ENCODE measurements at regions not wholly inside any gene's neighbourhood (a gene's known extent, or its start where the extent isn't known, plus 50 kb on each side); places are given as distances from the start of the nearest gene placed in this dataset.

- H3K79me1 ChIP-seq (ENCODE audit: low read length), result no peaks in the 10 kb centered on the region
- no peak overlapping the region for H3K4me2 ChIP-seq (ENCODE audit: low read length)
- H3K4me3 ChIP-seq (ENCODE audit: low read depth, low read length), result no peak overlapping the region
- no CpG with 5 or more reads among the region's 2 CpGs for WGBS (ENCODE audit: extremely low coverage, insufficient coverage, insufficient read length)
- H3K14ac ChIP-seq (ENCODE audit: low read length), result no peak overlapping the region
- H4K91ac ChIP-seq (ENCODE audit: low read depth, low read length), result no peak overlapping the region
- H3K27me3 ChIP-seq (ENCODE audit: insufficient read depth, low read length), result no peaks in the 10 kb centered on the region
- no peaks in the 10 kb centered on the region for H3K9me3 ChIP-seq (ENCODE audit: insufficient read depth, low read depth, low read length)
- H2AFZ ChIP-seq (ENCODE audit: insufficient read depth, low read length, poor library complexity), result no peak overlapping the region
- H2AK5ac ChIP-seq (ENCODE audit: low read length), result peak overlapping the region; percentile 46
- no peak overlapping the region for H3K9ac ChIP-seq (ENCODE audit: low read length)
- no peak overlapping the region for H3K18ac ChIP-seq (ENCODE audit: low read length)
- H2BK120ac ChIP-seq (ENCODE audit: insufficient read depth, low read length, poor library complexity), result no peak overlapping the region
- H4K12ac ChIP-seq (ENCODE audit: low read depth, low read length), result no peak overlapping the region
- peak overlapping the region; percentile 28 for H4K8ac ChIP-seq (ENCODE audit: low read depth, low read length)
- H3K36me3 ChIP-seq (ENCODE audit: control insufficient read depth in 1 of 2, insufficient read depth in 2 of 2, low read length in 2 of 2), result no peaks in the 10 kb centered on the region
- peaks cover 0 to 7% of the 10 kb centered on the region in 2 experiments for H3K4me1 ChIP-seq (ENCODE audit: control insufficient read depth in 1 of 2, insufficient read depth in 2 of 2, low read length in 2 of 2)
- DNase-seq, result no peak
- no peak overlapping the region for H3K4ac ChIP-seq (ENCODE audit: low read depth, low read length)
- H2BK12ac ChIP-seq (ENCODE audit: low read length), result no peak overlapping the region
- no peak overlapping the region for H3K23ac ChIP-seq (ENCODE audit: low read length)
- no peaks in the 10 kb centered on the region for H3K79me2 ChIP-seq (ENCODE audit: control insufficient read depth, insufficient read depth, low read length, poor library complexity)
- no peak overlapping the region for H3K27ac ChIP-seq (ENCODE audit: low read depth, low read length)
- H2BK5ac ChIP-seq (ENCODE audit: low read depth, low read length, poor library complexity), result no peak overlapping the region
These were observed 90.4 kb upstream of the LDB2 start for GRCh38 chr4:16988814-16989213.

GRCh38 chr4:16977081-16977480 lies 78.6 kb upstream of the LDB2 start:
- DNase-seq, result no peak
- Histone ChIP-seq H3K27me3 (ENCODE audit: insufficient read depth, low read length) (no peaks in the 10 kb centered on the region), H4K91ac (ENCODE audit: low read depth, low read length) (no peak overlapping the region), H3K9ac (ENCODE audit: low read length) (no peak overlapping the region), H3K4me2 (ENCODE audit: low read length) (no peak overlapping the region), H3K4me3 (ENCODE audit: low read depth, low read length) (no peak overlapping the region), H2BK12ac (ENCODE audit: low read length) (no peak overlapping the region), H3K4ac (ENCODE audit: low read depth, low read length) (no peak overlapping the region), H2BK120ac (ENCODE audit: insufficient read depth, low read length, poor library complexity) (no peak overlapping the region), H3K9me3 (ENCODE audit: insufficient read depth, low read depth, low read length) (no peaks in the 10 kb centered on the region), H3K79me2 (ENCODE audit: control insufficient read depth, insufficient read depth, low read length, poor library complexity) (no peaks in the 10 kb centered on the region), H3K23ac (ENCODE audit: low read length) (no peak overlapping the region), H2BK5ac (ENCODE audit: low read depth, low read length, poor library complexity) (no peak overlapping the region), H3K18ac (ENCODE audit: low read length) (no peak overlapping the region), H3K14ac (ENCODE audit: low read length) (no peak overlapping the region), H3K27ac (ENCODE audit: low read depth, low read length) (no peak overlapping the region), H3K36me3 (ENCODE audit: control insufficient read depth in 1 of 2, insufficient read depth in 2 of 2, low read length in 2 of 2) (no peaks in the 10 kb centered on the region), H2AFZ (ENCODE audit: insufficient read depth, low read length, poor library complexity) (no peak overlapping the region), H2AK5ac (ENCODE audit: low read length) (no peak overlapping the region), H3K79me1 (ENCODE audit: low read length) (no peaks in the 10 kb centered on the region), H4K8ac (ENCODE audit: low read depth, low read length) (no peak overlapping the region), H3K4me1 (ENCODE audit: control insufficient read depth in 1 of 2, insufficient read depth in 2 of 2, low read length in 2 of 2) (no peaks in the 10 kb centered on the region), H4K12ac (ENCODE audit: low read depth, low read length) (no peak overlapping the region)

DNA sequence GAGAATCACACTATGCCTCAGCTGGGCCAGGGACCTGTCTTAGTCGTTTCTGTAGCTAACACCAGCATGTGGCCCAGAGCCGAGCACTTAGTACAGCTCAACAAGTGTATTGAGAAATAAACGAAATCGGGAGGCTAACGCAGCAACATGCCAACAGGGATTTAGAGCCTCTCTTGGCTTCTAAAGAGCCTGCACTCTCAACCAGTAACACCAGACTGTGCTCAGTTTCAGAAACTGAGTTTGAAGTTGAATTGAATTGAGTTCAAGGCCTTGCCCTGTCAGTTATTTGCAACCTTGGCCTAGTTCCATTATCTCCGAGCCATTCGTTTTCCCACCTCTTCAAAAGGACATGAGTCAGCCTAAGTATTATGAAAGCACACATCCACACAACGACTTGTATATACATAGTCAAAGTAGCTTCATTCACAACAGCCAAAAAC lies 71.3 kb upstream of the LDB2 start:
- H3K14ac ChIP-seq (ENCODE audit: low read length), result no peak overlapping the region
- no peaks in the 10 kb centered on the region for H3K9me3 ChIP-seq (ENCODE audit: insufficient read depth, low read depth, low read length)
- no peaks in the 10 kb centered on the region for H3K79me1 ChIP-seq (ENCODE audit: low read length)
- no peak overlapping the region for H2BK12ac ChIP-seq (ENCODE audit: low read length)
- no peak overlapping the region for H4K8ac ChIP-seq (ENCODE audit: low read depth, low read length)
- DNase-seq, result no peak
- H3K4ac ChIP-seq (ENCODE audit: low read depth, low read length), result no peak overlapping the region
- H3K23ac ChIP-seq (ENCODE audit: low read length), result no peak overlapping the region
- WGBS (ENCODE audit: extremely low coverage, insufficient coverage, insufficient read length), result no CpG with 5 or more reads among the region's 8 CpGs
- no peak overlapping the region for H2AK5ac ChIP-seq (ENCODE audit: low read length)
- no peak overlapping the region for H2AFZ ChIP-seq (ENCODE audit: insufficient read depth, low read length, poor library complexity)
- no peak overlapping the region for H4K91ac ChIP-seq (ENCODE audit: low read depth, low read length)
- H3K4me3 ChIP-seq (ENCODE audit: low read depth, low read length), result no peak overlapping the region
- H3K18ac ChIP-seq (ENCODE audit: low read length), result no peak overlapping the region
- H3K27ac ChIP-seq (ENCODE audit: low read depth, low read length), result no peak overlapping the region
- H3K79me2 ChIP-seq (ENCODE audit: control insufficient read depth, insufficient read depth, low read length, poor library complexity), result no peaks in the 10 kb centered on the region
- no peaks in the 10 kb centered on the region for H3K36me3 ChIP-seq (ENCODE audit: control insufficient read depth in 1 of 2, insufficient read depth in 2 of 2, low read length in 2 of 2)
- H3K4me2 ChIP-seq (ENCODE audit: low read length), result no peak overlapping the region
- H2BK5ac ChIP-seq (ENCODE audit: low read depth, low read length, poor library complexity), result no peak overlapping the region
- H3K9ac ChIP-seq (ENCODE audit: low read length), result no peak overlapping the region
- no peak overlapping the region for H4K12ac ChIP-seq (ENCODE audit: low read depth, low read length)
- no peaks in the 10 kb centered on the region for H3K27me3 ChIP-seq (ENCODE audit: insufficient read depth, low read length)
- H2BK120ac ChIP-seq (ENCODE audit: insufficient read depth, low read length, poor library complexity), result no peak overlapping the region
- H3K4me1 ChIP-seq (ENCODE audit: control insufficient read depth in 1 of 2, insufficient read depth in 2 of 2, low read length in 2 of 2), result no peaks in the 10 kb centered on the region

- no peak overlapping the region for H2BK5ac ChIP-seq (ENCODE audit: low read depth, low read length, poor library complexity)
- no peaks in the 10 kb centered on the region for H3K79me2 ChIP-seq (ENCODE audit: control insufficient read depth, insufficient read depth, low read length, poor library complexity)
- H4K8ac ChIP-seq (ENCODE audit: low read depth, low read length), result no peak overlapping the region
- no peaks in the 10 kb centered on the region for H3K4me1 ChIP-seq (ENCODE audit: control insufficient read depth in 1 of 2, insufficient read depth in 2 of 2, low read length in 2 of 2)
- no peaks in the 10 kb centered on the region for H3K79me1 ChIP-seq (ENCODE audit: low read length)
- H3K9ac ChIP-seq (ENCODE audit: low read length), result no peak overlapping the region
- H3K36me3 ChIP-seq (ENCODE audit: control insufficient read depth in 1 of 2, insufficient read depth in 2 of 2, low read length in 2 of 2), result no peaks in the 10 kb centered on the region
- no peak for DNase-seq
- no peak overlapping the region for H2AK5ac ChIP-seq (ENCODE audit: low read length)
- H3K4me2 ChIP-seq (ENCODE audit: low read length), result no peak overlapping the region
- H3K23ac ChIP-seq (ENCODE audit: low read length), result no peak overlapping the region
- no peak overlapping the region for H3K4ac ChIP-seq (ENCODE audit: low read depth, low read length)
- H3K4me3 ChIP-seq (ENCODE audit: low read depth, low read length), result no peak overlapping the region
- no peak overlapping the region for H2BK120ac ChIP-seq (ENCODE audit: insufficient read depth, low read length, poor library complexity)
- H2BK12ac ChIP-seq (ENCODE audit: low read length), result no peak overlapping the region
- H3K9me3 ChIP-seq (ENCODE audit: insufficient read depth, low read depth, low read length), result no peaks in the 10 kb centered on the region
- no peak overlapping the region for H4K12ac ChIP-seq (ENCODE audit: low read depth, low read length)
- H4K91ac ChIP-seq (ENCODE audit: low read depth, low read length), result no peak overlapping the region
- H3K18ac ChIP-seq (ENCODE audit: low read length), result no peak overlapping the region
- H3K14ac ChIP-seq (ENCODE audit: low read length), result no peak overlapping the region
- no peak overlapping the region for H3K27ac ChIP-seq (ENCODE audit: low read depth, low read length)
- no CpG with 5 or more reads among the region's 5 CpGs for WGBS (ENCODE audit: extremely low coverage, insufficient coverage, insufficient read length)
- no peak overlapping the region for H2AFZ ChIP-seq (ENCODE audit: insufficient read depth, low read length, poor library complexity)
- no peaks in the 10 kb centered on the region for H3K27me3 ChIP-seq (ENCODE audit: insufficient read depth, low read length)
These were observed 69.3 kb upstream of the LDB2 start for GRCh38 chr4:16967722-16968121.
